CD4-positive, alpha-beta T cell (primary cell): ENCODE measurements at regions not wholly inside any gene's neighbourhood (a gene's known extent, or its start where the extent isn't known, plus 50 kb on each side); places are given as distances from the start of the nearest gene placed in this dataset.
"Not testable (repeated sequence)": the region's sequence is repeated elsewhere in the genome, so short reads cannot be mapped to it uniquely, and the experiment has no call there.

Experiments used
- ATAC-seq: fragments of 200-7000 bp; cut with Tn5 transposase; one replicate; pipeline ENCODE4 v1.10.0; 2022; ENCODE audit warnings: mild to moderate bottlenecking; ENCODE audit not compliant: poor library complexity
- CTCF ChIA-PET: fragments of 350-600 bp; sonication (Branson Sonifier 250); formaldehyde crosslinking; loops from one replicate; lab custom pipeline; 2021; ENCODE audit warnings: antibody characterized with exemption, inconsistent platforms; lab: Charles Lee
- POLR2A ChIA-PET: fragments of 350-600 bp; sonication (Branson Sonifier 250); formaldehyde crosslinking; loops from one replicate; lab custom pipeline; 2021; ENCODE audit warnings: antibody characterized with exemption, inconsistent platforms; lab: Charles Lee
- DNase-seq, 14 experiments: peaks; one replicate each; pipeline ENCODE4 v3.0.0-alpha.2; 2013 to 2020; ENCODE audit warnings: mixed read lengths in 2 of 14
- H3K27ac ChIP-seq, 2 donors: one replicate each; pipeline versions ENCODE4 v1.5.1 to v1.7.0; 2013; ENCODE audit warnings: low read length in 2 of 2, low read depth in 1 of 2, mild to moderate bottlenecking in 1 of 2
- H3K27me3 ChIP-seq, 2 experiments: 1 replicate in 1 of 2; 2 replicates in 1 of 2; pipeline versions ENCODE4 v1.6.1 to v1.7.0; 2013; ENCODE audit warnings: low read length in 2 of 2, control low read depth in 1 of 2, mild to moderate bottlenecking in 1 of 2, moderate library complexity in 1 of 2; ENCODE audit not compliant: insufficient read depth in 2 of 2, control insufficient read depth in 1 of 2
- H3K36me3 ChIP-seq: one replicate; pipeline ENCODE4 v1.6.1; 2013; ENCODE audit warnings: low read length, control low read depth; ENCODE audit not compliant: insufficient read depth
- H3K4me1 ChIP-seq: one replicate; pipeline ENCODE4 v1.6.1; 2013; ENCODE audit warnings: low read length, control low read depth; ENCODE audit not compliant: insufficient read depth
- H3K4me3 ChIP-seq: one replicate; pipeline ENCODE4 v1.5.1; 2013; ENCODE audit warnings: mild to moderate bottlenecking, low read length, moderate library complexity
- H3K9me3 ChIP-seq, 2 experiments: 1 replicate in 1 of 2; 2 replicates in 1 of 2; pipeline versions ENCODE4 v1.6.1 to v1.7.0; 2013; ENCODE audit warnings: low read length in 2 of 2, mild to moderate bottlenecking in 2 of 2, control low read depth in 1 of 2, moderate library complexity in 1 of 2; ENCODE audit not compliant: control insufficient read depth in 1 of 2, insufficient read depth in 1 of 2
- H3K27ac Mint-ChIP-seq: one replicate; pipeline ENCODE4 v1.8.0; 2020; ENCODE audit warnings: mixed read lengths
- H3K27me3 Mint-ChIP-seq: one replicate; pipeline ENCODE4 v1.8.0; 2021; ENCODE audit warnings: mixed read lengths
- H3K36me3 Mint-ChIP-seq: one replicate; pipeline ENCODE4 v1.8.0; 2021; ENCODE audit warnings: low read depth, mixed read lengths
- H3K4me1 Mint-ChIP-seq: one replicate; pipeline ENCODE4 v1.8.0; 2021; ENCODE audit warnings: low read depth, mixed read lengths
- H3K4me3 Mint-ChIP-seq: one replicate; pipeline ENCODE4 v1.8.0; 2020; ENCODE audit warnings: mild to moderate bottlenecking, mixed read lengths
- H3K9me3 Mint-ChIP-seq: one replicate; pipeline ENCODE4 v1.8.0; 2020; ENCODE audit warnings: mixed read lengths
- CTCF ChIP-seq: fragments of 200-600 bp; IDR thresholded peaks from one replicate; pipeline ENCODE4 v1.8.0; 2022; ENCODE audit warnings: antibody characterized with exemption, mild to moderate bottlenecking
- intact Hi-C, 2 experiments: fragments of 100-400 bp; cut with DNase I in 1 of 2; cut with micrococcal nuclease in 1 of 2; formaldehyde crosslinking; loops; one replicate each; pipeline versions ENCODE4 v1.15.1 to v1.9.0; 2023 to 2025; cut with DNase I, micrococcal nuclease

GRCh38 chr2:53497020-53497419 is 270.6 kb upstream of the CHAC2 start:
- ChIA-PET CTCF (no interaction called here), POLR2A (no interaction called here)
- ATAC-seq (no peak), DNase-seq (no peak)
- no peaks in the 10 kb centered on the region for H3K36me3 Mint-ChIP-seq
- no peaks in the 10 kb centered on the region for H3K27me3 Mint-ChIP-seq
- Histone ChIP-seq H3K27ac (no peak overlapping the region), H3K4me1 (no peaks in the 10 kb centered on the region), H3K36me3 (no peaks in the 10 kb centered on the region), H3K27me3 (no peaks in the 10 kb centered on the region), H3K9me3 (no peaks in the 10 kb centered on the region), H3K4me3 (no peak overlapping the region)
- H3K4me1 Mint-ChIP-seq = no peaks in the 10 kb centered on the region
- intact Hi-C loops = no loop called here
- H3K27ac Mint-ChIP-seq = no peak overlapping the region
- H3K4me3 Mint-ChIP-seq = no peak overlapping the region
- H3K9me3 Mint-ChIP-seq = no peaks in the 10 kb centered on the region
- TF ChIP-seq CTCF = no peak

DNA sequence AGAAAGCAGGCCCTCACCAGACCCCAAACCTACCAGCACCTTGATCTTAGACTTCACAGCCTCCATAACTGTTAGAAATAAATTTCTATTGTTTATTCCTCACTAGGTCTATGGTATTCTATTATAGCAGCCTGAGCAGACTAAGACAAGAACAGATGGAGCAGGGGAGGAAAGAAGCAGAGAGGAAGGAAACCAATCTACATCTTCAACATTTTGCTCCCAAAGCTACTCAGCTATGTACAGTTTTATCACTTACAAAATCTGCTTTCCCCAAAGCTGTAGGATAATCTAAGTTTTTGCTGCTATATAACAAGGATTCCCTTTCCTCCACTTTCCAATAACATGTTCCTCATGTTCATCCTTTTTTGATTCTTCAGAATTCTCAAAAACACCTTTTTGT is 274.4 kb upstream of the CHAC2 start:
- Mint-ChIP-seq H3K27ac (no peak overlapping the region), H3K36me3 (no peaks in the 10 kb centered on the region), H3K27me3 (no peaks in the 10 kb centered on the region), H3K4me3 (no peak overlapping the region), H3K4me1 (no peaks in the 10 kb centered on the region), H3K9me3 (no peaks in the 10 kb centered on the region)
- no peak for ATAC-seq
- no peaks in the 10 kb centered on the region for H3K9me3 ChIP-seq
- intact Hi-C loops = no loop called here
- no peaks in the 10 kb centered on the region for H3K27me3 ChIP-seq
- DNase-seq = no peak
- ChIA-PET CTCF (no interaction called here), POLR2A (no interaction called here)
- H3K36me3 ChIP-seq = no peaks in the 10 kb centered on the region
- H3K4me1 ChIP-seq = no peaks in the 10 kb centered on the region
- TF ChIP-seq CTCF = no peak
- no peak overlapping the region for H3K27ac ChIP-seq
- H3K4me3 ChIP-seq = no peak overlapping the region

- no peak overlapping the region for H3K4me3 Mint-ChIP-seq
- no peaks in the 10 kb centered on the region for H3K27me3 Mint-ChIP-seq
- H3K4me1 Mint-ChIP-seq = no peaks in the 10 kb centered on the region
- H3K27ac Mint-ChIP-seq = no peak overlapping the region
- POLR2A ChIA-PET = no interaction called here
- Histone ChIP-seq H3K9me3 (peaks cover 0 to 4% of the 10 kb centered on the region in 2 experiments), H3K4me3 (no peak overlapping the region), H3K4me1 (no peaks in the 10 kb centered on the region), H3K27ac (no peak overlapping the region), H3K27me3 (no peaks in the 10 kb centered on the region), H3K36me3 (no peaks in the 10 kb centered on the region)
- DNase-seq (no peak), ATAC-seq (no peak)
- CTCF ChIA-PET = no interaction called here
- no peaks in the 10 kb centered on the region for H3K36me3 Mint-ChIP-seq
- no peak for TF ChIP-seq CTCF
- H3K9me3 Mint-ChIP-seq = no peaks in the 10 kb centered on the region
- intact Hi-C loops = no loop called here
Observed at GRCh38 chr2:53490659-53491058, 276.9 kb upstream of the CHAC2 start.

DNA sequence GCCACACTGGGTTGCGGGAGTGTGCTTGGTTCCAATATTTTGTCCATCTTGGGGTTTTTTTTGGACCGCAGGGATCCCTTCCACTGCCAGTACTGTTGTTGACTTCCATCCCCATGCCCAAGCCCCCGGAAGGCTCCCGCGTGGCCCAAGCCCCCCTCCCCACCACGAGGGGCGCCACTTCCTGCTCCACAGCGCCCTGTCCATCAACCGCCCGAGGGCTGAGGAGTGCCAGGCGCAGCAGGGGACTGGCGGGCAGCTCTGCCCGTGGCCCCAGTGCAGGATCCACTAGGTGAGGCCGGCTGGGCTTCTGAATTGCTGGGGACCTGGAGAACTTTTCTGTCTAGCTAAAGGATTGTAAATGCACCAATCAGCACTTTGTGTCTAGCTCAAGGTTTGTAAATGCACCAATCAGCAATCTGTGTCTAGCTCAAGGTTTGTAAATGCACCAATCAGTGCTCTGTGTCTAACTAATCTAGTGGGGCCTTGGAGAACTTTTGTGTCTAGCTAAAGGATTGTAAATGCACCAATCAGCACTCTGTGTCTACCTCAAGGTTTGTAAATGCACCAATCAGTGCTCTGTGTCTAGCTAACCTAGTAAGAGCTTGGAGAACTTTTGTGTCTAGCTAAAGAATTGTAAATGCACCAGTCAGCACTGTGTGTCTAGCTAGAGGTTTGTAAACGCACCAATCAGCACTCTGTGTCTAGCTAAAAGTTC is 281.3 kb upstream of the CHAC2 start:
- H3K36me3 Mint-ChIP-seq, H3K9me3 Mint-ChIP-seq, H3K27ac ChIP-seq, H3K4me1 ChIP-seq, H3K4me3 Mint-ChIP-seq, H3K4me1 Mint-ChIP-seq, CTCF ChIA-PET, H3K4me3 ChIP-seq, intact Hi-C loops, H3K9me3 ChIP-seq, H3K27me3 ChIP-seq, H3K27ac Mint-ChIP-seq, ATAC-seq, H3K27me3 Mint-ChIP-seq, POLR2A ChIA-PET, H3K36me3 ChIP-seq, DNase-seq: not testable (repeated sequence)
